Upper lobe of left lung (tissue), 4 donors: ENCODE measurements at regions not wholly inside any gene's neighbourhood (a gene's known extent, or its start where the extent isn't known, plus 50 kb on each side); places are given as distances from the start of the nearest gene placed in this dataset.
"Not testable (repeated sequence)": the region's sequence is repeated elsewhere in the genome, so short reads cannot be mapped to it uniquely, and the experiment has no call there.

Experiments
- EP300 ChIP-seq, 4 donors: sonication (generic); formaldehyde crosslinking; IDR thresholded peaks; one replicate each; pipeline ENCODE4 v1.5.1; 2017; ENCODE audit warnings: antibody characterized with exemption in 4 of 4, control low read depth in 2 of 4
- POLR2A ChIP-seq, 4 donors: fragments of 450-650 bp; IDR thresholded peaks; one replicate each; pipeline ENCODE4 v1.5.1; 2016 to 2017; ENCODE audit warnings: antibody characterized with exemption in 4 of 4, mild to moderate bottlenecking in 2 of 4
- POLR2AphosphoS5 ChIP-seq, 2 donors: sonication (generic); formaldehyde crosslinking; IDR thresholded peaks; one replicate each; pipeline ENCODE4 v1.5.1; 2017; ENCODE audit warnings: antibody characterized with exemption in 2 of 2
- TF ChIP-seq, protein P1 (sequence below), 6 experiments: fragments of 450-650 bp in 4 of 6; fragments of 200-600 bp in 2 of 6; sonication (generic) in 2 of 6; IDR thresholded peaks; one replicate each; pipeline ENCODE4 v1.5.1; 2016 to 2019; ENCODE audit warnings: antibody characterized with exemption in 6 of 6

- not testable (repeated sequence) for TF ChIP-seq POLR2AphosphoS5, POLR2A, EP300 (IDR thresholded peaks at IDR 0.05)
- TF ChIP-seq, protein P1, sequence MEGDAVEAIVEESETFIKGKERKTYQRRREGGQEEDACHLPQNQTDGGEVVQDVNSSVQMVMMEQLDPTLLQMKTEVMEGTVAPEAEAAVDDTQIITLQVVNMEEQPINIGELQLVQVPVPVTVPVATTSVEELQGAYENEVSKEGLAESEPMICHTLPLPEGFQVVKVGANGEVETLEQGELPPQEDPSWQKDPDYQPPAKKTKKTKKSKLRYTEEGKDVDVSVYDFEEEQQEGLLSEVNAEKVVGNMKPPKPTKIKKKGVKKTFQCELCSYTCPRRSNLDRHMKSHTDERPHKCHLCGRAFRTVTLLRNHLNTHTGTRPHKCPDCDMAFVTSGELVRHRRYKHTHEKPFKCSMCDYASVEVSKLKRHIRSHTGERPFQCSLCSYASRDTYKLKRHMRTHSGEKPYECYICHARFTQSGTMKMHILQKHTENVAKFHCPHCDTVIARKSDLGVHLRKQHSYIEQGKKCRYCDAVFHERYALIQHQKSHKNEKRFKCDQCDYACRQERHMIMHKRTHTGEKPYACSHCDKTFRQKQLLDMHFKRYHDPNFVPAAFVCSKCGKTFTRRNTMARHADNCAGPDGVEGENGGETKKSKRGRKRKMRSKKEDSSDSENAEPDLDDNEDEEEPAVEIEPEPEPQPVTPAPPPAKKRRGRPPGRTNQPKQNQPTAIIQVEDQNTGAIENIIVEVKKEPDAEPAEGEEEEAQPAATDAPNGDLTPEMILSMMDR (IDR thresholded peaks at IDR 0.05): not testable (repeated sequence)
Measured at GRCh38 chr21:10359911-10360310, 161.5 kb upstream of the TPTE start.
